Prostate gland (tissue), 2 donors: ENCODE measurements at regions not wholly inside any gene's neighbourhood (a gene's known extent, or its start where the extent isn't known, plus 50 kb on each side); places are given as distances from the start of the nearest gene placed in this dataset.
A peak's percentile ranks its signal among the peaks of the same experiment; 100 is the strongest.

Experiments
- DNase-seq: peaks from one replicate; pipeline ENCODE4 v3.0.0-alpha.2; 2019; ENCODE audit warnings: low spot score
- H3K27ac ChIP-seq, 2 donors: fragments of 200-600 bp; sonication (generic); 2 replicates each; pipeline ENCODE4 v1.5.1; 2017 to 2019
- H3K27me3 ChIP-seq: fragments of 200-600 bp; sonication (generic); replicated peaks from 2 replicates; pipeline ENCODE4 v1.5.1; 2019; ENCODE audit not compliant: insufficient read depth
- H3K36me3 ChIP-seq, 2 donors: fragments of 200-600 bp; sonication (generic); 1 replicate in 1 of 2; 2 replicates in 1 of 2; pipeline versions ENCODE4 v1.5.1 to v1.8.1; 2017 to 2019
- H3K4me1 ChIP-seq: fragments of 200-600 bp; sonication (generic); replicated peaks from 2 replicates; pipeline ENCODE4 v1.5.1; 2019
- H3K4me3 ChIP-seq, 2 donors: fragments of 200-600 bp; sonication (generic); 2 replicates each; pipeline ENCODE4 v1.5.1; 2017 to 2019
- H3K9me3 ChIP-seq: fragments of 200-600 bp; sonication (generic); 2 replicates; pipeline ENCODE4 v1.5.1; 2017
- CTCF ChIP-seq, 4 experiments: fragments of 200-600 bp in 2 of 4; fragments of 450-650 bp in 2 of 4; sonication (generic) in 2 of 4; IDR thresholded peaks; 1 replicate in 3 of 4; 2 replicates in 1 of 4; pipeline ENCODE4 v1.5.1; 2016 to 2019; ENCODE audit warnings: antibody characterized with exemption in 4 of 4, mild to moderate bottlenecking in 2 of 4, moderate library complexity in 2 of 4
- POLR2A ChIP-seq: fragments of 450-650 bp; IDR thresholded peaks from one replicate; pipeline ENCODE4 v1.6.1; 2016; ENCODE audit warnings: antibody characterized with exemption, mild to moderate bottlenecking
- POLR2AphosphoS5 ChIP-seq: sonication (generic); formaldehyde crosslinking; IDR thresholded peaks from one replicate; pipeline ENCODE4 v1.6.1; 2017; ENCODE audit warnings: antibody characterized with exemption
- WGBS: methylation state at CpG from one replicate; pipeline ENCODE4 v1.1.5; 2018; 5-methylcytosine and 5-hydroxymethylcytosine counted together
- intact Hi-C: fragments of 100-400 bp; cut with DNase I; formaldehyde crosslinking; loops from one replicate; pipeline ENCODE4 v1.14.2; 2022

- intact Hi-C loops, result no loop called here
- Histone ChIP-seq H3K4me3 (no peak overlapping the region), H3K27me3 (no peaks in the 10 kb centered on the region), H3K4me1 (peaks cover 10% of the 10 kb centered on the region), H3K9me3 (no peaks in the 10 kb centered on the region), H3K27ac (no peak overlapping the region), H3K36me3 (no peaks in the 10 kb centered on the region)
- TF ChIP-seq CTCF (IDR thresholded peaks at IDR 0.05) (no peak), POLR2AphosphoS5 (peak; percentile 16), POLR2A (no peak)
- DNase-seq, result no peak
- WGBS, result 53% methylated on average over 5 of the region's 5 CpGs
These were observed 58.6 kb upstream of the ATP1A1 start for GRCh38 chr1:116314305-116314919.

GRCh38 chr1:116316373-116316772 is 56.7 kb upstream of the ATP1A1 start:
- TF ChIP-seq POLR2A (no peak), POLR2AphosphoS5 (no peak), CTCF (IDR thresholded peaks at IDR 0.05) (no peak)
- Histone ChIP-seq H3K36me3 (no peaks in the 10 kb centered on the region), H3K9me3 (no peaks in the 10 kb centered on the region), H3K27me3 (no peaks in the 10 kb centered on the region), H3K4me1 (peaks cover 10% of the 10 kb centered on the region), H3K27ac (no peak overlapping the region), H3K4me3 (no peak overlapping the region)
- intact Hi-C loops, result no loop called here
- no peak for DNase-seq
- 89% methylated on average over 2 of the region's 2 CpGs for WGBS

GRCh38 chr1:116318897-116319296 is 54.1 kb upstream of the ATP1A1 start:
- peaks cover 4% of the 10 kb centered on the region for H3K4me1 ChIP-seq
- H3K27ac ChIP-seq, result no peak overlapping the region
- no peaks in the 10 kb centered on the region for H3K9me3 ChIP-seq
- H3K27me3 ChIP-seq, result no peaks in the 10 kb centered on the region
- no peak for DNase-seq
- H3K4me3 ChIP-seq, result no peak overlapping the region
- no peaks in the 10 kb centered on the region for H3K36me3 ChIP-seq
- intact Hi-C loops, result no loop called here
- WGBS, result 73% methylated on average over 9 of the region's 9 CpGs
- TF ChIP-seq CTCF (IDR thresholded peaks at IDR 0.05) (no peak), POLR2A (no peak), POLR2AphosphoS5 (no peak)

GRCh38 chr1:116320874-116321273 is 52.2 kb upstream of the ATP1A1 start:
- peaks cover 4% of the 10 kb centered on the region for H3K4me1 ChIP-seq
- no peak for DNase-seq
- H3K9me3 ChIP-seq, result no peaks in the 10 kb centered on the region
- TF ChIP-seq POLR2A (no peak), POLR2AphosphoS5 (no peak), CTCF (IDR thresholded peaks at IDR 0.05) (no peak)
- H3K27ac ChIP-seq, result no peak overlapping the region
- H3K27me3 ChIP-seq, result no peaks in the 10 kb centered on the region
- WGBS, result 72% methylated on average over 2 of the region's 2 CpGs
- intact Hi-C loops, result no loop called here
- no peak overlapping the region for H3K4me3 ChIP-seq
- no peaks in the 10 kb centered on the region for H3K36me3 ChIP-seq

GRCh38 chr1:116321766-116322175 is 51.3 kb upstream of the ATP1A1 start:
- Histone ChIP-seq H3K4me3 (no peak overlapping the region), H3K27ac (no peak overlapping the region), H3K27me3 (no peaks in the 10 kb centered on the region), H3K4me1 (peaks cover 4% of the 10 kb centered on the region), H3K9me3 (no peaks in the 10 kb centered on the region), H3K36me3 (no peaks in the 10 kb centered on the region)
- 72% methylated on average over 5 of the region's 5 CpGs for WGBS
- no peak for TF ChIP-seq POLR2AphosphoS5
- TF ChIP-seq POLR2A, result no peak
- no peak for TF ChIP-seq CTCF (IDR thresholded peaks at IDR 0.05)
- no peak for DNase-seq
- intact Hi-C loops, result no loop called here
